Choroid plexus epithelial cell (primary cell): ENCODE measurements at regions not wholly inside any gene's neighbourhood (a gene's known extent, or its start where the extent isn't known, plus 50 kb on each side); places are given as distances from the start of the nearest gene placed in this dataset.

ENCODE experiments used
- DNase-seq: peaks from one replicate; pipeline ENCODE4 v3.0.0-alpha.2; 2010; ENCODE audit warnings: low read depth
- H3K4me3 ChIP-seq: 2 replicates; pipeline ENCODE4 v1.5.1; 2011; ENCODE audit warnings: low read depth, mild to moderate bottlenecking, control low read depth, low read length, moderate library complexity
- TF ChIP-seq, protein P1 (sequence below): conservative IDR thresholded peaks from 2 replicates; pipeline ENCODE4 v1.5.1; 2011; ENCODE audit warnings: low read depth, mild to moderate bottlenecking, control low read depth, inconsistent platforms, low read length, moderate library complexity

DNA sequence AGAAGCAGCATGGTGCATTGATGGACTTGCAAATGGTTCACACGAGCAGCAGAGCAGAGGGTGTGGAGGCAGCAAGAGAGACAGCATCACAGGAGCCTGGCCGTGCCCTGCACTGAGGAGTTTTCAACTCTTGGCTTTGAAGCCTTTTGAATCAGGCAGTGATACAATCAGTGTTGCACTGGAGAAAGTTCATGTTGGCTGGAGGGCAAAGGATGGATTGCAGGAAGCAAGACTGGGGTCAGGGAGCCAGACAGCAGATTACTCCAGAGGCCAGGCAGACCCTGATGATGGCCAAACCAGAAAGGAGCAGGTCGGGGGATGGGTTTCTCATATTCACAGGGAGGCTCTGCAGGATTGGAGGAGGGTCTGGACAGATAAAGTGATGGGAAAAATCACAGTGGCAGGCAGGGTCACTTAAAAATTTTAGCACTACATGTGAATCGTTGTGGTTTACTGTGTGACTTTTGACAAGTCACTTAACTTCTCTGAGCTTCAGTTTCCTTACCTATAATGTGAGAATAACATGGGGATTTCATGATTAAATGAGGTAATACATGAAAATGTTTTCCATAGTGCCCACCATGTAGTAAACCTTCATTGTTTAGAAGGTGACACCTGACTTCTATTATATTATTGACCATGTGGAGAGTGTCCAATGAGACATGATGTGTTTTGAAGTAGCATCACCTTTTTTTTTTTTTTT lies 125.3 kb downstream of the SALL1 start:
- DNase-seq = no peak
- no peak overlapping the region for H3K4me3 ChIP-seq
- TF ChIP-seq, protein P1, sequence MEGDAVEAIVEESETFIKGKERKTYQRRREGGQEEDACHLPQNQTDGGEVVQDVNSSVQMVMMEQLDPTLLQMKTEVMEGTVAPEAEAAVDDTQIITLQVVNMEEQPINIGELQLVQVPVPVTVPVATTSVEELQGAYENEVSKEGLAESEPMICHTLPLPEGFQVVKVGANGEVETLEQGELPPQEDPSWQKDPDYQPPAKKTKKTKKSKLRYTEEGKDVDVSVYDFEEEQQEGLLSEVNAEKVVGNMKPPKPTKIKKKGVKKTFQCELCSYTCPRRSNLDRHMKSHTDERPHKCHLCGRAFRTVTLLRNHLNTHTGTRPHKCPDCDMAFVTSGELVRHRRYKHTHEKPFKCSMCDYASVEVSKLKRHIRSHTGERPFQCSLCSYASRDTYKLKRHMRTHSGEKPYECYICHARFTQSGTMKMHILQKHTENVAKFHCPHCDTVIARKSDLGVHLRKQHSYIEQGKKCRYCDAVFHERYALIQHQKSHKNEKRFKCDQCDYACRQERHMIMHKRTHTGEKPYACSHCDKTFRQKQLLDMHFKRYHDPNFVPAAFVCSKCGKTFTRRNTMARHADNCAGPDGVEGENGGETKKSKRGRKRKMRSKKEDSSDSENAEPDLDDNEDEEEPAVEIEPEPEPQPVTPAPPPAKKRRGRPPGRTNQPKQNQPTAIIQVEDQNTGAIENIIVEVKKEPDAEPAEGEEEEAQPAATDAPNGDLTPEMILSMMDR = no peak

DNA sequence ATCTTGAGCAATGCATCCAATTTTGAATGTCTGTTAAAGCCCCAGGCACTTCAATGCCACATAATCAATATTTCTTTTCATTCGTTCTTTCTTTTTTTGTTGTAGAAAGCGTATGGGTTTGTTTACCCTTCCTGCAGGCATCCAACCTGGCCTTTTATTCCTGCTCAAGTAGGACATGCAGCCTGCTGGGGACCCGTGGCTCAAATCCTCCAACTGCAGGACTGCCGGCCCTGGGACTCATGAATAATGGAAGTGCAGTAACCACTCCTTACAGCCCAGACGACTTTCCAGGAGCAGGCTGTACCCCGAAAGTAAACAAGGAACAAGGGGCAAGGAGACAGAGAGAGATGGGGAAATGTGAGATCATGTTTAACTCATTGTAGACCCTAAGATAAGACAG lies 126.4 kb downstream of the SALL1 start:
- H3K4me3 ChIP-seq = no peak overlapping the region
- no peak for DNase-seq
- TF ChIP-seq, protein P1 = no peak

DNA sequence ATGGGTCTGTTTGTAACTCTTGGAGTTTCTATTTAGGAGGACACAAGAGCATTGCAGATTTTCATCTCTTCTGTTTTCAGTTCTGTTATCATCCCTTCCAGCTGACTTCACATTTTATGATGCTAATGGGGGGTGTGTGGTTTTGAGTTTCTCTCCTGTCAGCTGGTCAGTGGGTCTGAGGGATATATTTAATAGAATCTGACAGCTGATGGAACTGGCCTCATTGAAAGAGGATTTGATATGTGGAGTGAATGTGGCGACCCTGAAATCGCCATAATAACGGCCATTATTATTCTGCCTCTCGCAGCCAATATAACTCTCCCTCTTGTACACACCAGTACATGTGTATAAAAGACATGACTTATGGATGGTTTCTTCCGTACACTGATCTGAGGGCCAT lies 128.1 kb downstream of the SALL1 start:
- TF ChIP-seq, protein P1 = no peak
- no peak overlapping the region for H3K4me3 ChIP-seq
- DNase-seq = no peak

DNA sequence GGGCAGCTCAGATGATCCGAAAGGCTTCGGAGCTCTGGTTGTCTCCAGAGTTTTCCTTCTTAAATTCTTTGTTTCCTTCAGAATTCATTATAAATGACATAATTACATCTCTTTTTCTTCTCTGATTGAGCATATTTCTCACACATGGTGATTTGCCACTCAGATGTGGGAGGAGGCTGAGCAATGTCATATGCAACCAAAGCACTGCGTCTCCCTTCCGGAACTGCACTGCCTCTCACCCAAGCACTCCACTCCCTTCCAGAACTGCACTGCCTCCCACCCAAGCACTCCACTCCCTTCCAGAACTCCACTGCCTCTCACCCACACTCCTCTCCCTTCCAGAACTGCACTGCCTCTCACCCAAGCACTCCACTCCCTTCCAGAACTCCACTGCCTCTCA lies 131.5 kb downstream of the SALL1 start:
- H3K4me3 ChIP-seq = no peak overlapping the region
- TF ChIP-seq, protein P1 = no peak
- no peak for DNase-seq

DNA sequence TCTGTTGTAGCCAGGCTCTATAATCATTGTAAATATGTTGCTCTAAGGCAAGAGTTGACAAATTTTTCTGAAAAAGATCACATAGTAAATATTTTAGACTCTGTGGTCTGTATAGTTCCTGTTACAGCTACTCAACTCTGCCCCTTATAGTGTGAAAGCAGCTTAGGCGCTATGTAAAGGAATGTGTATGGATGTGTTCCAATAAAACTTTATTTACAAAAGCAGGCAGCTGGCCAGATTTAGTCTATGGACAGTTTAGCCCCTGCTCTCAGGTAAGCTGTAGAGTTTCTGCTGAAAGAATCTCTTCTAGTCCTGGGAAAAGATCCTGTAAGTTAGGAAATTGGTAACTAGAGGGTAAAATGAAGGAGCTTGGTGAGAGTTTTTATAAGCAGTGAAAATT lies 133.1 kb downstream of the SALL1 start:
- DNase-seq = no peak
- H3K4me3 ChIP-seq = no peak overlapping the region
- TF ChIP-seq, protein P1 = no peak

DNA sequence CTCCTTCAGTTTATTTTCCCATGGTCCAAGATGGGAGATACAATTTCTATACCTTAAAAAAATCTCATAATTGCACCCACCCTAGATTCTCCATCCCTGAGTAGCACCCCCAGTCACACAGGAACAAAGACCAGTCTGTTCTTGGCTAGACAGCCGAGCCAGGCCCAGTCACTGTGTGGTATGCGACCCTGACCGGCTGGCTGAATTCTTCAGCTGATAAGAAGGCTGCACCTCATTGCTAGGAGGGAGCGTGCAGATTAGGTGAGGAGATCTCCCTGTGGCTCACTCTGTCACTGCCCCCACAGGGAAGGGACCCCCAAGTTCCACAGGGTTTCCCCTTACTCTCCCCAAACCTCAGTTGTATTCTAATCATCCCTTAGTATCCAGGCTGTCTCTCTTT lies 138.7 kb downstream of the SALL1 start:
- DNase-seq = no peak
- no peak overlapping the region for H3K4me3 ChIP-seq
- TF ChIP-seq, protein P1 = no peak

DNA sequence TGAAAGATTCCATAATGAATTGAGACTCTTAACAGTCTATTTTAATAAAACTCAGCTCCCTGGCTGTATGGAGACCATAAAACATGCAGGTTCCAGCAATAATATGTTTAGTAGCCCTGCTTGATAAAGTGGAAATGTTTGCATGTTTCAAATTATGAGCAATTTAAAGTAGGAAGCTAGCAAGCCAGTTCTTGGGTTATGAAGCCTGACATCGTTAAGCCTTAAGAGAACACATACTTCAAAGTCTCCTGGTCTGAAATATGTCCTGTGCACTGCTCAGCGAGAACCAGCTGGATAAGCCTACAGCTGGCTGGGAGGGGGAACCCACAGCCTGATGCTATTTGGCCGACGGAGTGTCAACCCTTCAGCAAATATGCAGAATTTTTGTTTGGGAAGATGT lies 140.3 kb downstream of the SALL1 start:
- no peak overlapping the region for H3K4me3 ChIP-seq
- DNase-seq = no peak
- TF ChIP-seq, protein P1 = no peak
